Spleen (tissue), 7 donors: ENCODE measurements at regions not wholly inside any gene's neighbourhood (a gene's known extent, or its start where the extent isn't known, plus 50 kb on each side); places are given as distances from the start of the nearest gene placed in this dataset.

ENCODE experiments used
- POLR2A ChIP-seq, 3 donors: fragments of 450-650 bp; IDR thresholded peaks; one replicate each; pipeline ENCODE4 v1.5.1; 2017; ENCODE audit warnings: antibody characterized with exemption in 3 of 3, mild to moderate bottlenecking in 1 of 3
- TF ChIP-seq, protein P1 (sequence below), 11 experiments: fragments of 200-600 bp in 7 of 11; fragments of 450-650 bp in 4 of 11; sonication (generic) in 4 of 11; IDR thresholded peaks in 8 of 11; conservative IDR thresholded peaks in 3 of 11; 1 replicate in 7 of 11; 2 replicates in 4 of 11; pipeline versions ENCODE4 v1.4.0 to v1.8.0; 2016 to 2021; ENCODE audit warnings: antibody characterized with exemption in 11 of 11, inconsistent platforms in 4 of 11, mild to moderate bottlenecking in 1 of 11
- donor health status: DM: no; HTN: no; CAD: no; lungs with moderate emphysema.
- donor health status: DM: no; HTN: no; CAD: no.
- donor health status: DM: no; HTN: no; CAD: no.

DNA sequence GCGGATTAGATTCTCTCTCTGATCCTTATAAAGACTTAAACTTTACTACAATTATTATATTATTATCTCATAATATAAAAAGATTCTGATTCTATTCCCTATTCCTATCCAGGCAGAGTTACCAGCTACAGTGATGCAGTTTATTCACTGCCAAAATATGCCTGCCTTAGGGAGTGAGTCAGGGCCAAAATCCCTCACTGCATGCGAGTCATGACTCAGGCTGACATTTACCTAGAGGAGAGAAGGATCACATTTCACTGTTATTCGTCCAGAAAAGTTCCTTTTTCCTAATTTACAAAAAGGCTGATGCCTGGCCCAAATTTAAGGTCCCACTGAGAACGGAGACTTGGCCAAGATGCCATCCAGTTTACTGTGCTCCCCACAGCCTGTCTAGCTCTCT lies 168.5 kb upstream of the LDB2 start:
- TF ChIP-seq, protein P1, sequence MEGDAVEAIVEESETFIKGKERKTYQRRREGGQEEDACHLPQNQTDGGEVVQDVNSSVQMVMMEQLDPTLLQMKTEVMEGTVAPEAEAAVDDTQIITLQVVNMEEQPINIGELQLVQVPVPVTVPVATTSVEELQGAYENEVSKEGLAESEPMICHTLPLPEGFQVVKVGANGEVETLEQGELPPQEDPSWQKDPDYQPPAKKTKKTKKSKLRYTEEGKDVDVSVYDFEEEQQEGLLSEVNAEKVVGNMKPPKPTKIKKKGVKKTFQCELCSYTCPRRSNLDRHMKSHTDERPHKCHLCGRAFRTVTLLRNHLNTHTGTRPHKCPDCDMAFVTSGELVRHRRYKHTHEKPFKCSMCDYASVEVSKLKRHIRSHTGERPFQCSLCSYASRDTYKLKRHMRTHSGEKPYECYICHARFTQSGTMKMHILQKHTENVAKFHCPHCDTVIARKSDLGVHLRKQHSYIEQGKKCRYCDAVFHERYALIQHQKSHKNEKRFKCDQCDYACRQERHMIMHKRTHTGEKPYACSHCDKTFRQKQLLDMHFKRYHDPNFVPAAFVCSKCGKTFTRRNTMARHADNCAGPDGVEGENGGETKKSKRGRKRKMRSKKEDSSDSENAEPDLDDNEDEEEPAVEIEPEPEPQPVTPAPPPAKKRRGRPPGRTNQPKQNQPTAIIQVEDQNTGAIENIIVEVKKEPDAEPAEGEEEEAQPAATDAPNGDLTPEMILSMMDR (IDR thresholded peaks at IDR 0.05 in 8 of 11, conservative IDR thresholded peaks at IDR 0.05 in 3 of 11): no peak
- TF ChIP-seq POLR2A (IDR thresholded peaks at IDR 0.05): no peak
